ENCODE measurements at regions not wholly inside any gene's neighbourhood (a gene's known extent, or its start where the extent isn't known, plus 50 kb on each side); places are given as distances from the start of the nearest gene placed in this dataset.

DNA sequence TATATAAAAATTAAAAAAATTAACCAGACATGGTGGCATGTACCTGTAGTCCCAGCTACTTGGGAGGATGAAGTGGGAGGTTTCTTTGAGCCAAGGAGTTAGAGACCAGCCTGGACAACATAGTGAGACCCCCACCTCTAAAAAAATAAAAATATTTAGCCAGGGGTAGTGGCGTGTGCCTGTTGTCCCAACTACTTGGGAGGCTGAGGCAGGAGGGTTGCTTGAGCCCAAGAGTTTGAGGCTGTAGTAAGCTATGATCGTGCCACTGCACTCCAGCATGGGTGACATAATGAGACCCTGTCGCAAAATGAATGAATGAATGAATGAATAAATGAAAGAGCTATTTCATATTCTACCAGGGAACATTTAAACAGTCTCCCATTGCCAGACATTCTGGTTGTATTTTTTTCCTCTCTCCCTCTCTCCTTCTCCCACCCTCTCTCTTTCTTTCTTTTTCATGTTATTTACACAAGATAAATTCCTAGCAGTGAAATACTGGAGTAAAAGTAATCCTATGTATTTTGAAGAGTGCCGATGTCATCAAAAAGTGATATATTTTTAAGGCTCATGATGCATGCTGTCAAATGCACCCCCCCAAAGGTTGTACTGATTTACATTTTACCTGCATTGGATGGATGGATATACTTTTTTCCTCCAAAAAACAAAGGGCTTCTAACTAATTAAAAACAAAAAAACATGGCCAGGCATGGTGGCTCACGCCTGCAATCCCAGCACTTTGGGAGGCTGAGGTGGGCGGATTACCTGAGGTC, 194.8 kb upstream of the ZNF217 start:
- TF ChIP-seq, protein P1, sequence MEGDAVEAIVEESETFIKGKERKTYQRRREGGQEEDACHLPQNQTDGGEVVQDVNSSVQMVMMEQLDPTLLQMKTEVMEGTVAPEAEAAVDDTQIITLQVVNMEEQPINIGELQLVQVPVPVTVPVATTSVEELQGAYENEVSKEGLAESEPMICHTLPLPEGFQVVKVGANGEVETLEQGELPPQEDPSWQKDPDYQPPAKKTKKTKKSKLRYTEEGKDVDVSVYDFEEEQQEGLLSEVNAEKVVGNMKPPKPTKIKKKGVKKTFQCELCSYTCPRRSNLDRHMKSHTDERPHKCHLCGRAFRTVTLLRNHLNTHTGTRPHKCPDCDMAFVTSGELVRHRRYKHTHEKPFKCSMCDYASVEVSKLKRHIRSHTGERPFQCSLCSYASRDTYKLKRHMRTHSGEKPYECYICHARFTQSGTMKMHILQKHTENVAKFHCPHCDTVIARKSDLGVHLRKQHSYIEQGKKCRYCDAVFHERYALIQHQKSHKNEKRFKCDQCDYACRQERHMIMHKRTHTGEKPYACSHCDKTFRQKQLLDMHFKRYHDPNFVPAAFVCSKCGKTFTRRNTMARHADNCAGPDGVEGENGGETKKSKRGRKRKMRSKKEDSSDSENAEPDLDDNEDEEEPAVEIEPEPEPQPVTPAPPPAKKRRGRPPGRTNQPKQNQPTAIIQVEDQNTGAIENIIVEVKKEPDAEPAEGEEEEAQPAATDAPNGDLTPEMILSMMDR (IDR thresholded peaks at IDR 0.05; ENCODE audit: low read depth, low read length, missing input control): no peak
- no peak for TF ChIP-seq EGR1 (IDR thresholded peaks at IDR 0.05; ENCODE audit: low read depth in 2 of 2)
- no peak for TF ChIP-seq RAD21 (IDR thresholded peaks at IDR 0.05)
- TF ChIP-seq REST (IDR thresholded peaks at IDR 0.05): no peak

All from liver (tissue), 3 donors.